ENCODE measurements at regions not wholly inside any gene's neighbourhood (a gene's known extent, or its start where the extent isn't known, plus 50 kb on each side); places are given as distances from the start of the nearest gene placed in this dataset.

- 80% methylated on average over 2 of the region's 2 CpGs for WGBS
- Histone ChIP-seq H3K4me3 (ENCODE audit: low read depth in 1 of 3, low read length in 3 of 3) (no peak overlapping the region), H3K27ac (ENCODE audit: low read depth in 1 of 2, low read length in 2 of 2) (no peak overlapping the region), H3K36me3 (ENCODE audit: control insufficient read depth in 4 of 4, insufficient read depth in 3 of 4, low read depth in 1 of 4, low read length in 3 of 4) (no peaks in the 10 kb centered on the region), H3K27me3 (ENCODE audit: control insufficient read depth in 4 of 4, insufficient read depth in 4 of 4, low read length in 3 of 4) (no peaks in the 10 kb centered on the region), H3K4me1 (ENCODE audit: control insufficient read depth in 4 of 4, insufficient read depth in 4 of 4, low read length in 3 of 4) (no peaks in the 10 kb centered on the region), H3K9me3 (ENCODE audit: control insufficient read depth in 4 of 4, low read length in 3 of 4) (no peaks in the 10 kb centered on the region), H3K9ac (ENCODE audit: low read depth in 1 of 2, low read length in 2 of 2) (no peak overlapping the region)
- DNase-seq (ENCODE audit: low spot score), result no peak
- TF ChIP-seq JUND (IDR thresholded peaks at IDR 0.05) (no peak), FOXA2 (IDR thresholded peaks at IDR 0.05) (no peak), SP1 (IDR thresholded peaks at IDR 0.05) (no peak), HNF4G (IDR thresholded peaks at IDR 0.05) (no peak), GABPA (IDR thresholded peaks at IDR 0.05 in 1 of 2, conservative IDR thresholded peaks at IDR 0.05 in 1 of 2) (no peak), ZBTB33 (IDR thresholded peaks at IDR 0.05) (no peak), RAD21 (IDR thresholded peaks at IDR 0.05) (no peak), YY1 (IDR thresholded peaks at IDR 0.05) (no peak), REST (IDR thresholded peaks at IDR 0.05) (no peak), FOXA1 (IDR thresholded peaks at IDR 0.05) (no peak), NR2F2 (IDR thresholded peaks at IDR 0.05) (no peak)
Observed at GRCh38 chr6:113684382-113684901, 172.7 kb upstream of the MARCKS start.

GRCh38 chr6:113686049-113686448 lies 171.1 kb upstream of the MARCKS start:
- H3K4me1 ChIP-seq (ENCODE audit: control insufficient read depth in 4 of 4, insufficient read depth in 4 of 4, low read length in 3 of 4), result no peaks in the 10 kb centered on the region
- H3K36me3 ChIP-seq (ENCODE audit: control insufficient read depth in 4 of 4, insufficient read depth in 3 of 4, low read depth in 1 of 4, low read length in 3 of 4), result no peaks in the 10 kb centered on the region
- H3K27me3 ChIP-seq (ENCODE audit: control insufficient read depth in 4 of 4, insufficient read depth in 4 of 4, low read length in 3 of 4), result no peaks in the 10 kb centered on the region
- no peak overlapping the region for H3K4me3 ChIP-seq (ENCODE audit: low read depth in 1 of 3, low read length in 3 of 3)
- no peak for TF ChIP-seq RAD21 (IDR thresholded peaks at IDR 0.05)
- no peak for TF ChIP-seq EGR1 (IDR thresholded peaks at IDR 0.05; ENCODE audit: low read depth in 2 of 2)
- no peak for TF ChIP-seq ATF3 (IDR thresholded peaks at IDR 0.05)
- TF ChIP-seq RXRA (IDR thresholded peaks at IDR 0.05), result no peak
- TF ChIP-seq NR2F2 (IDR thresholded peaks at IDR 0.05), result no peak
- no peak for TF ChIP-seq MAX (IDR thresholded peaks at IDR 0.05)
- no peak for TF ChIP-seq HNF4A (conservative IDR thresholded peaks at IDR 0.05)
- TF ChIP-seq JUND (IDR thresholded peaks at IDR 0.05), result no peak
- TF ChIP-seq FOXA1 (IDR thresholded peaks at IDR 0.05), result no peak
- no peak for TF ChIP-seq ZBTB33 (IDR thresholded peaks at IDR 0.05)
- no peak for TF ChIP-seq CTCF (IDR thresholded peaks at IDR 0.05; ENCODE audit: low read depth, low read length, missing input control)
- TF ChIP-seq REST (IDR thresholded peaks at IDR 0.05), result no peak
- no peak for DNase-seq (ENCODE audit: low spot score)
- H3K9me3 ChIP-seq (ENCODE audit: control insufficient read depth in 4 of 4, low read length in 3 of 4), result no peaks in the 10 kb centered on the region
- no peak overlapping the region for H3K9ac ChIP-seq (ENCODE audit: low read depth in 1 of 2, low read length in 2 of 2)
- 43% methylated on average over 1 of the region's 1 CpG for WGBS
- H3K27ac ChIP-seq (ENCODE audit: low read depth in 1 of 2, low read length in 2 of 2), result no peak overlapping the region
